Nephron (organoid): ENCODE measurements at regions not wholly inside any gene's neighbourhood (a gene's known extent, or its start where the extent isn't known, plus 50 kb on each side); places are given as distances from the start of the nearest gene placed in this dataset.
A peak's percentile ranks its signal among the peaks of the same experiment; 100 is the strongest.

Experiments
- H3K27ac Mint-ChIP-seq, 3 experiments: 2 replicates each; pipeline ENCODE4 v1.8.0; 2020; ENCODE audit warnings: mixed read lengths in 3 of 3, mild to moderate bottlenecking in 2 of 3, moderate library complexity in 1 of 3
- H3K27me3 Mint-ChIP-seq: 2 replicates; pipeline ENCODE4 v1.8.0; 2021; ENCODE audit warnings: low read depth, mild to moderate bottlenecking, moderate library complexity, mixed read lengths
- H3K36me3 Mint-ChIP-seq: 2 replicates; pipeline ENCODE4 v1.8.0; 2020; ENCODE audit warnings: low read depth, mixed read lengths
- H3K4me1 Mint-ChIP-seq: 2 replicates; pipeline ENCODE4 v1.8.0; 2020; ENCODE audit warnings: mixed read lengths
- H3K4me3 Mint-ChIP-seq, 3 experiments: 2 replicates each; pipeline ENCODE4 v1.8.0; 2020; ENCODE audit warnings: mild to moderate bottlenecking in 3 of 3, mixed read lengths in 3 of 3, moderate library complexity in 2 of 3
- H3K9me3 Mint-ChIP-seq: 2 replicates; pipeline ENCODE4 v1.8.0; 2020; ENCODE audit warnings: mixed read lengths
- CTCF ChIP-seq, 3 experiments: fragments of 200-600 bp; sonication (generic); IDR thresholded peaks; one replicate each; pipeline ENCODE4 v1.5.0; 2021; ENCODE audit warnings: antibody characterized with exemption in 3 of 3; ENCODE audit not compliant: unreplicated experiment in 3 of 3

DNA sequence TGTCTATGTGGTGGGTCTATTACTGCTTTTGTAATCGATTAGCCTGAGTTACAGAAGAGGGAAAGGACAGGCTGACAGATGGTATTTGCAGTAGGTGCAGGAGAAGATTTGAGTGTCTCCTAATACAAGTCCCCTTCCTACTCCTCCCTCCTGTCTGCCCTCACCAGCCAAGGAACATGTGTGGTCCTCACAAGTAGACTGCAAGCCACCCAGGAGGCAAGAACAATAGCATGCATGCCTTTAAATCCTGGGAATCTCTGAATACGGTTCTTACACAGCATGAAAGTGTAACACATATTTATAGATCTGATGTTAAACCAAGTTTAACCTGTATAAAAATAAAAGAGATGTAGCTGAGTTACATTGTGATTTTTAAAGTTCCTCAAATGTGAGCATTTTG, 117.0 kb downstream of the PTCSC3 start:
- peaks cover 5% of the 10 kb centered on the region for H3K4me1 Mint-ChIP-seq
- H3K4me3 Mint-ChIP-seq: no peak overlapping the region
- no peak for TF ChIP-seq CTCF (IDR thresholded peaks at IDR 0.05; ENCODE audit: unreplicated experiment in 3 of 3)
- no peaks in the 10 kb centered on the region for H3K36me3 Mint-ChIP-seq
- H3K9me3 Mint-ChIP-seq: no peaks in the 10 kb centered on the region
- no peaks in the 10 kb centered on the region for H3K27me3 Mint-ChIP-seq
- H3K27ac Mint-ChIP-seq: no peak overlapping the region

GRCh38 chr14:36057452-36058116, 118.9 kb downstream of the PTCSC3 start:
- no peaks in the 10 kb centered on the region for H3K9me3 Mint-ChIP-seq
- no peaks in the 10 kb centered on the region for H3K27me3 Mint-ChIP-seq
- TF ChIP-seq CTCF (IDR thresholded peaks at IDR 0.05; ENCODE audit: unreplicated experiment in 3 of 3): no peak
- no peaks in the 10 kb centered on the region for H3K36me3 Mint-ChIP-seq
- H3K4me3 Mint-ChIP-seq: no peak overlapping the region
- peak overlapping the region in 2 of 3 experiments; percentile 3 to 31 for H3K27ac Mint-ChIP-seq
- peaks cover 5% of the 10 kb centered on the region for H3K4me1 Mint-ChIP-seq

- Mint-ChIP-seq H3K9me3 (no peaks in the 10 kb centered on the region), H3K36me3 (no peaks in the 10 kb centered on the region), H3K4me3 (no peak overlapping the region), H3K27ac (peak overlapping the region in 2 of 3 experiments; percentile 31 to 65), H3K27me3 (no peaks in the 10 kb centered on the region), H3K4me1 (peaks cover 5% of the 10 kb centered on the region)
- TF ChIP-seq CTCF (IDR thresholded peaks at IDR 0.05; ENCODE audit: unreplicated experiment in 3 of 3): no peak
Observed at GRCh38 chr14:36056845-36057244, 119.7 kb downstream of the PTCSC3 start.

DNA sequence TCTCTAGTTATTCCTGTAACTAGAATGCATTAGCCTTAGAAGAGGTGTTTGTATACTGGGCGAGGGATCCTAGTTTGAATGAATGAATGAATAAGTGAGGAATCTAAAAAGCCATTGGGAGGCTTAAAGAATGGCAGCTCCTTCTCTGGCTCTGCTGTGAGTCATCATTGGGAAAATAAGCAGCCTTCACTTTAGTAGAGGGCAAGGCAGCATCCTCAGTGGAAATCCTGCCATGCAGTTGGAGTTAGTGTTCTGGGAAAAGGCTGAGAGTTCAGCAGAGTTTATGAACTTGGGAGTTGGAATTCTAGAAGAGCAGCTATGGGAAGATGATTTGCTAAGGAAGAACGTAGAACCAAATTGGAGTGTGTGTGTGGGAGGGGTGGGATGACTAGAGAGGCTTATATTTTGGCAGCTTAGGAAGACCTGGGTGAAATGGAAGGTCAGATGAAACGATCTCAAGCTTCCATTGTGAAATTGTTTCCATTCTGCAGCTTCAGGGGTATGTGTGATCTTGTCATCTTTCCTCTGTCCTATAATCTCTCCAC, 120.8 kb downstream of the PTCSC3 start:
- Mint-ChIP-seq H3K4me1 (peaks cover 5% of the 10 kb centered on the region), H3K9me3 (no peaks in the 10 kb centered on the region), H3K4me3 (no peak overlapping the region), H3K27ac (no peak overlapping the region), H3K27me3 (no peaks in the 10 kb centered on the region), H3K36me3 (no peaks in the 10 kb centered on the region)
- no peak for TF ChIP-seq CTCF (IDR thresholded peaks at IDR 0.05; ENCODE audit: unreplicated experiment in 3 of 3)

GRCh38 chr14:36055052-36055378, 121.5 kb downstream of the PTCSC3 start:
- H3K36me3 Mint-ChIP-seq: no peaks in the 10 kb centered on the region
- no peak for TF ChIP-seq CTCF (IDR thresholded peaks at IDR 0.05; ENCODE audit: unreplicated experiment in 3 of 3)
- H3K27ac Mint-ChIP-seq: no peak overlapping the region

More at GRCh38 chr14:36055052-36055378, 121.5 kb downstream of the PTCSC3 start:
- Mint-ChIP-seq H3K4me3 (no peak overlapping the region), H3K4me1 (peaks cover 5% of the 10 kb centered on the region), H3K27me3 (no peaks in the 10 kb centered on the region), H3K9me3 (no peaks in the 10 kb centered on the region)
